Lower lobe of right lung (tissue), 2 donors: ENCODE measurements at regions not wholly inside any gene's neighbourhood (a gene's known extent, or its start where the extent isn't known, plus 50 kb on each side); places are given as distances from the start of the nearest gene placed in this dataset.

Experiments
- ATAC-seq, 2 donors: fragments of 200-7000 bp; cut with Tn5 transposase; one replicate each; pipeline ENCODE4 v1.9.1; 2020 to 2022; ENCODE audit warnings: mild to moderate bottlenecking in 2 of 2, moderate library complexity in 2 of 2
- DNase-seq: peaks from one replicate; pipeline ENCODE4 v3.0.0-alpha.2; 2020
- H3K27ac ChIP-seq: fragments of 200-600 bp; one replicate; pipeline ENCODE4 v1.8.0; 2022
- H3K27me3 ChIP-seq: fragments of 200-600 bp; one replicate; pipeline ENCODE4 v1.8.0; 2022; ENCODE audit warnings: low read depth
- H3K36me3 ChIP-seq: fragments of 200-600 bp; one replicate; pipeline ENCODE4 v1.8.0; 2022; ENCODE audit warnings: mild to moderate bottlenecking
- H3K4me1 ChIP-seq: fragments of 200-600 bp; one replicate; pipeline ENCODE4 v1.8.0; 2022
- H3K4me3 ChIP-seq: fragments of 200-600 bp; one replicate; pipeline ENCODE4 v1.8.0; 2022; ENCODE audit warnings: mild to moderate bottlenecking
- H3K9me3 ChIP-seq: fragments of 200-600 bp; one replicate; pipeline ENCODE4 v1.8.0; 2022
- CTCF ChIP-seq: fragments of 200-600 bp; IDR thresholded peaks from one replicate; pipeline ENCODE4 v1.8.0; 2022; ENCODE audit warnings: antibody characterized with exemption, mild to moderate bottlenecking
- intact Hi-C: fragments of 100-400 bp; cut with DNase I; formaldehyde crosslinking; loops from one replicate; pipeline ENCODE4 v1.11.0; 2022
- donor health status: DM: no; HTN: yes; CAD: no; lungs with severe emphysema.

DNA sequence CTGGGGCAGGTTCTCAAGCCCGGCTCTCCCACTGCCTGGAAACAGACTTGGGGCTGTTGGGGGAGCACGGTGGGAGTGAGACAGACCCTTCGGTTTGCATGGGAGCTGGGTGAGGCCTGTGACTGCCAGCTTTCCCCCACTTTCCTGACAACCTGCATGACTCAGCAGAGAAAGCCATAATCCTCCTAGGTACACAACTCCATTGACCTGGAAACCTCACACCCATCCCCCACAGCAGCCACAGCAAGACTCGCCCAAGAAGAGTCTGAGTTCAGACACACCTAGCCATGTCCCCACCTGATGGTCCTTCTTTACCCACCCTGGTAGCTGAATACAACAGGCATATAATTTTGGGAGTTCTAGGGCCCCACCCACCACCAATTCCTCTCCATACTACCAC, 57.6 kb upstream of the UBQLN2 start:
- DNase-seq (no peak), ATAC-seq (no peak)
- intact Hi-C loops: no loop called here
- Histone ChIP-seq H3K9me3 (no peaks in the 10 kb centered on the region), H3K4me1 (no peaks in the 10 kb centered on the region), H3K36me3 (no peaks in the 10 kb centered on the region), H3K4me3 (no peak overlapping the region), H3K27me3 (no peaks in the 10 kb centered on the region), H3K27ac (no peak overlapping the region)
- no peak for TF ChIP-seq CTCF
